Smooth muscle cell (in vitro differentiated cells): ENCODE measurements at regions not wholly inside any gene's neighbourhood (a gene's known extent, or its start where the extent isn't known, plus 50 kb on each side); places are given as distances from the start of the nearest gene placed in this dataset.

Experiments
- DNase-seq: peaks from one replicate; lab custom pipeline; 2025; ENCODE audit not compliant: unreplicated experiment; lab: John Stamatoyannopoulos, UW
- H2AFZ ChIP-seq: fragments of 200-600 bp; sonication (generic); 2 replicates; pipeline ENCODE4 v1.6.0; 2016; ENCODE audit warnings: antibody characterized with exemption, low read depth, mild to moderate bottlenecking
- H3F3A ChIP-seq: fragments of 200-600 bp; sonication (generic); 2 replicates; pipeline ENCODE4 v1.6.0; 2017; ENCODE audit warnings: antibody characterized with exemption, low read depth
- H3K27ac ChIP-seq: fragments of 200-600 bp; sonication (generic); 2 replicates; pipeline ENCODE4 v1.5.1; 2016; ENCODE audit warnings: low read depth, mild to moderate bottlenecking
- H3K27me3 ChIP-seq: fragments of 200-600 bp; sonication (generic); 2 replicates; pipeline ENCODE4 v1.6.1; 2016; ENCODE audit warnings: low read depth, mild to moderate bottlenecking
- H3K36me3 ChIP-seq: fragments of 200-600 bp; sonication (generic); 2 replicates; pipeline ENCODE4 v1.5.1; 2016; ENCODE audit warnings: low read depth
- H3K4me1 ChIP-seq: fragments of 200-600 bp; sonication (generic); 2 replicates; pipeline ENCODE4 v1.5.1; 2016; ENCODE audit warnings: low read depth
- H3K4me2 ChIP-seq: fragments of 200-600 bp; sonication (generic); 2 replicates; pipeline ENCODE4 v1.6.0; 2016; ENCODE audit warnings: mild to moderate bottlenecking
- H3K4me3 ChIP-seq: fragments of 200-600 bp; sonication (generic); 2 replicates; pipeline ENCODE4 v1.5.1; 2016; ENCODE audit warnings: mild to moderate bottlenecking
- H3K79me2 ChIP-seq: fragments of 200-600 bp; sonication (generic); 2 replicates; pipeline ENCODE4 v1.6.0; 2016; ENCODE audit warnings: low read depth, mild to moderate bottlenecking
- H3K9ac ChIP-seq: fragments of 200-600 bp; sonication (generic); 2 replicates; pipeline ENCODE4 v1.6.0; 2016; ENCODE audit warnings: low read depth
- H3K9me3 ChIP-seq: fragments of 200-600 bp; sonication (generic); replicated peaks from 2 replicates; pipeline ENCODE4 v1.5.1; 2016; ENCODE audit warnings: low read depth
- H4K20me1 ChIP-seq: fragments of 200-600 bp; sonication (generic); 2 replicates; pipeline ENCODE4 v1.6.0; 2016; ENCODE audit warnings: low read depth
- CTCF ChIP-seq: fragments of 200-600 bp; sonication (generic); IDR thresholded peaks from 2 replicates; pipeline ENCODE4 v1.5.1; 2017; ENCODE audit warnings: borderline replicate concordance, mild to moderate bottlenecking, antibody characterized with exemption; ENCODE audit not compliant: insufficient read depth, poor library complexity, severe bottlenecking
- WGBS: methylation state at CpG from one replicate; pipeline ENCODE4 v1.1.7; 2016; ENCODE audit warnings: low lambda C conversion rate; 5-methylcytosine and 5-hydroxymethylcytosine counted together

- no peak overlapping the region for H3K4me2 ChIP-seq
- no peak overlapping the region for H3K4me3 ChIP-seq
- no peak overlapping the region for H3K27ac ChIP-seq
- no peaks in the 10 kb centered on the region for H4K20me1 ChIP-seq
- no peak for TF ChIP-seq CTCF
- no peak overlapping the region for H3K9ac ChIP-seq
- H3K27me3 ChIP-seq, result no peaks in the 10 kb centered on the region
- H3K9me3 ChIP-seq, result no peaks in the 10 kb centered on the region
- H3F3A ChIP-seq, result no peaks in the 10 kb centered on the region
- no peaks in the 10 kb centered on the region for H3K4me1 ChIP-seq
- H3K79me2 ChIP-seq, result no peaks in the 10 kb centered on the region
- no peak overlapping the region for H2AFZ ChIP-seq
- no peak for DNase-seq
- no peaks in the 10 kb centered on the region for H3K36me3 ChIP-seq
These were observed 1546.6 kb downstream of the SLITRK5 start for GRCh38 chr13:89217813-89218212.

GRCh38 chr13:89221557-89222158 lies 1550.5 kb downstream of the SLITRK5 start:
- 77% methylated on average over 1 of the region's 1 CpG for WGBS
- Histone ChIP-seq H2AFZ (no peak overlapping the region), H3K9ac (no peak overlapping the region), H3K27me3 (no peaks in the 10 kb centered on the region), H3K4me3 (no peak overlapping the region), H3K79me2 (no peaks in the 10 kb centered on the region), H3K4me1 (no peaks in the 10 kb centered on the region), H4K20me1 (no peaks in the 10 kb centered on the region), H3F3A (no peaks in the 10 kb centered on the region), H3K4me2 (no peak overlapping the region), H3K27ac (no peak overlapping the region), H3K36me3 (no peaks in the 10 kb centered on the region), H3K9me3 (no peaks in the 10 kb centered on the region)
- no peak for DNase-seq
- TF ChIP-seq CTCF, result no peak

GRCh38 chr13:89227356-89227755 lies 1556.2 kb downstream of the SLITRK5 start:
- H3K4me3 ChIP-seq, result no peak overlapping the region
- H3K36me3 ChIP-seq, result no peaks in the 10 kb centered on the region
- no peak overlapping the region for H3K9ac ChIP-seq
- 70% methylated on average over 4 of the region's 4 CpGs for WGBS
- TF ChIP-seq CTCF, result no peak
- DNase-seq, result no peak
- no peak overlapping the region for H2AFZ ChIP-seq
- H3K4me1 ChIP-seq, result no peaks in the 10 kb centered on the region
- no peaks in the 10 kb centered on the region for H3F3A ChIP-seq
- H4K20me1 ChIP-seq, result no peaks in the 10 kb centered on the region
- no peaks in the 10 kb centered on the region for H3K27me3 ChIP-seq
- no peaks in the 10 kb centered on the region for H3K9me3 ChIP-seq
- no peaks in the 10 kb centered on the region for H3K79me2 ChIP-seq
- no peak overlapping the region for H3K4me2 ChIP-seq
- no peak overlapping the region for H3K27ac ChIP-seq

GRCh38 chr13:89238496-89238895 lies 1567.3 kb downstream of the SLITRK5 start:
- no peak for DNase-seq
- Histone ChIP-seq H3K4me3 (no peak overlapping the region), H4K20me1 (no peaks in the 10 kb centered on the region), H3K27ac (no peak overlapping the region), H3K27me3 (no peaks in the 10 kb centered on the region), H3K36me3 (no peaks in the 10 kb centered on the region), H3K9ac (no peak overlapping the region), H3K4me2 (no peak overlapping the region), H3F3A (no peaks in the 10 kb centered on the region), H3K79me2 (no peaks in the 10 kb centered on the region), H3K4me1 (no peaks in the 10 kb centered on the region), H3K9me3 (no peaks in the 10 kb centered on the region), H2AFZ (peak overlapping the region; percentile 18)
- no peak for TF ChIP-seq CTCF
- 80% methylated on average over 7 of the region's 7 CpGs for WGBS
